CD4-positive, CD25-positive, alpha-beta regulatory T cell (primary cell): ENCODE measurements at regions not wholly inside any gene's neighbourhood (a gene's known extent, or its start where the extent isn't known, plus 50 kb on each side); places are given as distances from the start of the nearest gene placed in this dataset.

Source experiments
- ATAC-seq, 2 donors: fragments of 150-1000 bp; cut with Tn5 transposase; one replicate each; pipeline ENCODE4 v1.10.0; 2021; ENCODE audit warnings: low read depth in 2 of 2, moderate number of reproducible peaks in 2 of 2, moderate library complexity in 1 of 2
- DNase-seq, 3 donors: peaks; one replicate each; pipeline versions ENCODE4 v3.0.0 to v3.0.0-alpha.2; 2012 to 2022; ENCODE audit warnings: mixed read lengths in 1 of 3
- H3K27ac ChIP-seq: one replicate; pipeline ENCODE4 v1.7.0; 2013; ENCODE audit warnings: mild to moderate bottlenecking, low read length; ENCODE audit not compliant: insufficient read depth, poor library complexity, severe bottlenecking
- H3K27me3 ChIP-seq: one replicate; pipeline ENCODE4 v1.7.0; 2013; ENCODE audit warnings: low read length; ENCODE audit not compliant: control insufficient read depth, insufficient read depth
- H3K36me3 ChIP-seq: one replicate; pipeline ENCODE4 v1.7.0; 2013; ENCODE audit warnings: mild to moderate bottlenecking, low read length, moderate library complexity; ENCODE audit not compliant: control insufficient read depth, insufficient read depth
- H3K4me1 ChIP-seq: 2 replicates; pipeline ENCODE4 v1.7.0; 2013; ENCODE audit warnings: mild to moderate bottlenecking, low read length; ENCODE audit not compliant: insufficient read depth, control insufficient read depth, poor library complexity, severe bottlenecking
- H3K4me3 ChIP-seq: one replicate; pipeline ENCODE4 v1.7.0; 2013; ENCODE audit warnings: low read depth, mild to moderate bottlenecking, low read length, moderate library complexity
- H3K9me3 ChIP-seq, 2 experiments: 1 replicate in 1 of 2; 2 replicates in 1 of 2; pipeline ENCODE4 v1.7.0; 2013; ENCODE audit warnings: low read length in 2 of 2, mild to moderate bottlenecking in 1 of 2, moderate library complexity in 1 of 2; ENCODE audit not compliant: control insufficient read depth in 2 of 2
- H3K27ac Mint-ChIP-seq, 3 donors: one replicate each; pipeline ENCODE4 v1.8.0; 2020 to 2022; ENCODE audit warnings: mild to moderate bottlenecking in 3 of 3, mixed read lengths in 3 of 3, moderate library complexity in 2 of 3
- H3K27me3 Mint-ChIP-seq: one replicate; pipeline ENCODE4 v1.8.0; 2022; ENCODE audit warnings: mild to moderate bottlenecking, mixed read lengths
- H3K36me3 Mint-ChIP-seq: one replicate; pipeline ENCODE4 v1.8.0; 2020; ENCODE audit warnings: mixed read lengths
- H3K4me1 Mint-ChIP-seq, 4 donors: one replicate each; pipeline ENCODE4 v1.8.0; 2020 to 2022; ENCODE audit warnings: mixed read lengths in 4 of 4, mild to moderate bottlenecking in 1 of 4
- H3K4me3 Mint-ChIP-seq, 4 donors: one replicate each; pipeline ENCODE4 v1.8.0; 2020 to 2022; ENCODE audit warnings: mild to moderate bottlenecking in 4 of 4, mixed read lengths in 4 of 4, moderate library complexity in 3 of 4
- H3K9me3 Mint-ChIP-seq, 7 donors: one replicate each; pipeline ENCODE4 v1.8.0; 2020 to 2022; ENCODE audit warnings: mixed read lengths in 7 of 7, mild to moderate bottlenecking in 3 of 7, moderate library complexity in 2 of 7

- no peaks in the 10 kb centered on the region for H3K27me3 ChIP-seq
- Mint-ChIP-seq H3K4me1 (no peaks in the 10 kb centered on the region), H3K36me3 (no peaks in the 10 kb centered on the region), H3K27ac (no peak overlapping the region), H3K9me3 (no peaks in the 10 kb centered on the region), H3K27me3 (peaks cover 4% of the 10 kb centered on the region), H3K4me3 (no peak overlapping the region)
- H3K4me3 ChIP-seq, result no peak overlapping the region
- ATAC-seq (no peak), DNase-seq (no peak)
- no peaks in the 10 kb centered on the region for H3K9me3 ChIP-seq
- H3K36me3 ChIP-seq, result no peaks in the 10 kb centered on the region
- no peak overlapping the region for H3K27ac ChIP-seq
- H3K4me1 ChIP-seq, result no peaks in the 10 kb centered on the region
These were observed 253.0 kb downstream of the PRDM2 start for GRCh38 chr1:13952985-13953384.

GRCh38 chr1:13956393-13956792 lies 256.4 kb downstream of the PRDM2 start:
- Mint-ChIP-seq H3K27me3 (peaks cover 11% of the 10 kb centered on the region), H3K27ac (no peak overlapping the region), H3K4me3 (no peak overlapping the region), H3K4me1 (peaks cover 0 to 3% (median 0%) of the 10 kb centered on the region in 4 donors), H3K9me3 (no peaks in the 10 kb centered on the region), H3K36me3 (no peaks in the 10 kb centered on the region)
- Histone ChIP-seq H3K4me3 (no peak overlapping the region), H3K27me3 (peaks cover 2% of the 10 kb centered on the region), H3K36me3 (no peaks in the 10 kb centered on the region), H3K4me1 (no peaks in the 10 kb centered on the region), H3K27ac (no peak overlapping the region), H3K9me3 (no peaks in the 10 kb centered on the region)
- DNase-seq (no peak), ATAC-seq (no peak)

- Histone ChIP-seq H3K27me3 (peaks cover 2% of the 10 kb centered on the region), H3K9me3 (no peaks in the 10 kb centered on the region), H3K4me1 (no peaks in the 10 kb centered on the region), H3K27ac (no peak overlapping the region), H3K36me3 (no peaks in the 10 kb centered on the region), H3K4me3 (no peak overlapping the region)
- H3K4me1 Mint-ChIP-seq, result peaks cover 0 to 3% (median 0%) of the 10 kb centered on the region in 4 donors
- no peak overlapping the region for H3K4me3 Mint-ChIP-seq
- no peak overlapping the region for H3K27ac Mint-ChIP-seq
- peaks cover 0 to 1% (median 0%) of the 10 kb centered on the region in 7 donors for H3K9me3 Mint-ChIP-seq
- no peaks in the 10 kb centered on the region for H3K36me3 Mint-ChIP-seq
- ATAC-seq, result no peak
- DNase-seq, result peak; percentile 39 to 50 (median 46)
- H3K27me3 Mint-ChIP-seq, result peaks cover 11% of the 10 kb centered on the region
These were observed 260.5 kb downstream of the PRDM2 start for GRCh38 chr1:13960375-13960987.

- no peak for DNase-seq
- H3K27me3 ChIP-seq, result no peaks in the 10 kb centered on the region
- Mint-ChIP-seq H3K4me3 (no peak overlapping the region), H3K27me3 (peaks cover 7% of the 10 kb centered on the region), H3K4me1 (peaks cover 0 to 3% (median 0%) of the 10 kb centered on the region in 4 donors), H3K27ac (peak overlapping the region in 1 of 3 donors; percentile 69), H3K36me3 (no peaks in the 10 kb centered on the region), H3K9me3 (peaks cover 0 to 1% (median 0%) of the 10 kb centered on the region in 7 donors)
- H3K9me3 ChIP-seq, result no peaks in the 10 kb centered on the region
- no peak for ATAC-seq
- H3K4me1 ChIP-seq, result no peaks in the 10 kb centered on the region
- no peak overlapping the region for H3K27ac ChIP-seq
- no peaks in the 10 kb centered on the region for H3K36me3 ChIP-seq
- no peak overlapping the region for H3K4me3 ChIP-seq
These were observed 264.8 kb downstream of the PRDM2 start for GRCh38 chr1:13964768-13965167.

GRCh38 chr1:13965770-13966398 lies 265.9 kb downstream of the PRDM2 start:
- Histone ChIP-seq H3K27ac (no peak overlapping the region), H3K4me3 (no peak overlapping the region), H3K27me3 (no peaks in the 10 kb centered on the region), H3K9me3 (peaks cover 0 to 3% of the 10 kb centered on the region in 2 experiments), H3K4me1 (no peaks in the 10 kb centered on the region), H3K36me3 (no peaks in the 10 kb centered on the region)
- no peak for ATAC-seq
- H3K4me1 Mint-ChIP-seq, result no peaks in the 10 kb centered on the region
- no peak for DNase-seq
- H3K27me3 Mint-ChIP-seq, result no peaks in the 10 kb centered on the region
- H3K27ac Mint-ChIP-seq, result no peak overlapping the region
- H3K9me3 Mint-ChIP-seq, result peaks cover 0 to 4% (median 1%) of the 10 kb centered on the region in 7 donors
- no peak overlapping the region for H3K4me3 Mint-ChIP-seq
- no peaks in the 10 kb centered on the region for H3K36me3 Mint-ChIP-seq

- Histone ChIP-seq H3K27me3 (peaks cover 2% of the 10 kb centered on the region), H3K4me3 (no peak overlapping the region), H3K36me3 (no peaks in the 10 kb centered on the region), H3K9me3 (peaks cover 0 to 5% of the 10 kb centered on the region in 2 experiments), H3K27ac (no peak overlapping the region), H3K4me1 (no peaks in the 10 kb centered on the region)
- Mint-ChIP-seq H3K4me1 (no peaks in the 10 kb centered on the region), H3K9me3 (peaks cover 0 to 12% (median 2%) of the 10 kb centered on the region in 7 donors), H3K4me3 (no peak overlapping the region), H3K36me3 (no peaks in the 10 kb centered on the region), H3K27ac (no peak overlapping the region), H3K27me3 (peaks cover 4% of the 10 kb centered on the region)
- DNase-seq, result no peak
- ATAC-seq, result no peak
These were observed 267.7 kb downstream of the PRDM2 start for GRCh38 chr1:13967707-13968106.

GRCh38 chr1:13968361-13968760 lies 268.4 kb downstream of the PRDM2 start:
- Histone ChIP-seq H3K36me3 (no peaks in the 10 kb centered on the region), H3K9me3 (peaks cover 0 to 5% of the 10 kb centered on the region in 2 experiments), H3K27me3 (peaks cover 2% of the 10 kb centered on the region), H3K4me1 (no peaks in the 10 kb centered on the region), H3K27ac (no peak overlapping the region), H3K4me3 (no peak overlapping the region)
- H3K9me3 Mint-ChIP-seq, result peaks cover 0 to 16% (median 2%) of the 10 kb centered on the region in 7 donors
- H3K4me1 Mint-ChIP-seq, result no peaks in the 10 kb centered on the region
- no peak overlapping the region for H3K27ac Mint-ChIP-seq
- no peaks in the 10 kb centered on the region for H3K36me3 Mint-ChIP-seq
- ATAC-seq (no peak), DNase-seq (no peak)
- H3K4me3 Mint-ChIP-seq, result no peak overlapping the region
- peaks cover 4% of the 10 kb centered on the region for H3K27me3 Mint-ChIP-seq
